GM12878 (cell line): ENCODE measurements at regions not wholly inside any gene's neighbourhood (a gene's known extent, or its start where the extent isn't known, plus 50 kb on each side); places are given as distances from the start of the nearest gene placed in this dataset.

Experiments used
- ATAC-seq: fragments of 200-7000 bp; cut with Tn5 transposase; 3 replicates; pipeline ENCODE4 v1.9.1; 2020; ENCODE audit warnings: mild to moderate bottlenecking, moderate library complexity
- BruUV-seq: library from RNA; stranded (reverse); fragments of 400-500 nt; replicated peaks from 2 replicates; lab custom pipeline; 2021; lab: Mats Ljungman, UMichigan
- CTCF ChIA-PET: fragments of 300-600 bp; sonication (Branson Sonifier 250); formaldehyde crosslinking; extraction: SDS; loops from one replicate; lab custom pipeline; 2021; ENCODE audit warnings: inconsistent platforms; lab: Yijun Ruan, JAX
- POLR2A ChIA-PET: fragments of 350-600 bp; formaldehyde crosslinking; extraction: SDS; loops from one replicate; lab custom pipeline; 2021; ENCODE audit warnings: inconsistent platforms; lab: Charles Lee
- RAD21 ChIA-PET: fragments of 300-600 bp; sonication (Branson Sonifier 250); formaldehyde crosslinking; loops from one replicate; lab custom pipeline; 2023; ENCODE audit warnings: antibody characterized with exemption; ENCODE audit not compliant: unreplicated experiment; lab: Charles Lee
- SMC1A ChIA-PET: fragments of 300-600 bp; sonication (Branson Sonifier 250); formaldehyde crosslinking; loops from one replicate; lab custom pipeline; 2023; ENCODE audit not compliant: unreplicated experiment, uncharacterized antibody; lab: Charles Lee
- DNase-seq: peaks from one replicate; pipeline ENCODE4 v3.0.0-alpha.2; 2011; ENCODE audit warnings: low read depth, low spot score
- FAIRE-seq: peaks from 3 replicates; lab custom pipeline; 2011; peaks lifted over from hg19 to GRCh38; lab: Jason Lieb, UNC
- H2AFZ ChIP-seq: 2 replicates; pipeline ENCODE4 v1.6.0; 2011; ENCODE audit warnings: low read depth, low read length, control low read depth; ENCODE audit not compliant: control insufficient read depth
- H3K27ac ChIP-seq: 2 replicates; pipeline ENCODE4 v1.5.1; 2011; ENCODE audit warnings: control low read depth; ENCODE audit not compliant: control insufficient read depth, insufficient read depth
- H3K27me3 ChIP-seq, 2 experiments: replicated peaks in 1 of 2; 2 replicates each; pipeline versions ENCODE4 v1.6.0 to v1.6.1; 2011; ENCODE audit warnings: low read length in 1 of 2; ENCODE audit not compliant: control insufficient read depth in 2 of 2, insufficient read depth in 2 of 2
- H3K36me3 ChIP-seq, 2 experiments: 2 replicates each; pipeline ENCODE4 v1.5.1; 2011; ENCODE audit warnings: low read length in 1 of 2; ENCODE audit not compliant: control insufficient read depth in 2 of 2, insufficient read depth in 2 of 2
- H3K4me1 ChIP-seq: 2 replicates; pipeline ENCODE4 v1.6.1; 2011; ENCODE audit warnings: mild to moderate bottlenecking, low read length, moderate library complexity, mixed read lengths; ENCODE audit not compliant: control insufficient read depth, insufficient read depth
- H3K4me2 ChIP-seq: 2 replicates; pipeline ENCODE4 v1.6.0; 2011; ENCODE audit warnings: control low read depth; ENCODE audit not compliant: control insufficient read depth, insufficient read depth
- H3K4me3 ChIP-seq: fragments of 200-600 bp; sonication (generic); 2 replicates; pipeline ENCODE4 v1.5.1; 2016
- H3K79me2 ChIP-seq: 2 replicates; pipeline ENCODE4 v1.6.0; 2011; ENCODE audit warnings: low read length; ENCODE audit not compliant: control insufficient read depth, insufficient read depth
- H3K9ac ChIP-seq: 2 replicates; pipeline ENCODE4 v1.8.0; 2011; ENCODE audit warnings: low read length, control low read depth, mixed read lengths; ENCODE audit not compliant: control insufficient read depth, insufficient read depth
- H3K9me3 ChIP-seq: replicated peaks from 3 replicates; pipeline ENCODE4 v1.5.1; 2011; ENCODE audit warnings: mild to moderate bottlenecking, low read length; ENCODE audit not compliant: control insufficient read depth, insufficient read depth
- H4K20me1 ChIP-seq: 2 replicates; pipeline ENCODE4 v1.6.0; 2011; ENCODE audit not compliant: control insufficient read depth, insufficient read depth
- ATF7 ChIP-seq: fragments of 450-650 bp; IDR thresholded peaks from 2 replicates; pipeline ENCODE4 v1.6.1; 2016; ENCODE audit warnings: low read depth, mild to moderate bottlenecking
- BHLHE40 ChIP-seq, 2 experiments: fragments of 450-650 bp in 1 of 2; IDR thresholded peaks; 2 replicates each; pipeline ENCODE4 v1.6.1; 2011 to 2017; ENCODE audit warnings: low read depth in 2 of 2, borderline replicate concordance in 1 of 2, improper control_type of control experiment in 1 of 2, low read length in 1 of 2, mild to moderate bottlenecking in 1 of 2
- CBX5 ChIP-seq: sonication (generic); IDR thresholded peaks from 2 replicates; pipeline ENCODE4 v1.6.1; 2016; ENCODE audit warnings: low read depth, moderate library complexity, mild to moderate bottlenecking, inconsistent platforms
- CEBPB ChIP-seq, 2 experiments: fragments of 150-350 bp in 1 of 2; IDR thresholded peaks; 2 replicates each; pipeline ENCODE4 v1.6.1; 2012 to 2014; ENCODE audit warnings: low read depth in 2 of 2, low read length in 2 of 2, borderline replicate concordance in 1 of 2, inconsistent platforms in 1 of 2
- JUNB ChIP-seq: IDR thresholded peaks from 2 replicates; pipeline ENCODE4 v1.6.1; 2016; ENCODE audit warnings: antibody characterized with exemption, mild to moderate bottlenecking
- MEF2B ChIP-seq: fragments of 450-650 bp; IDR thresholded peaks from 2 replicates; pipeline ENCODE4 v1.6.1; 2018; ENCODE audit warnings: mild to moderate bottlenecking, moderate library complexity; ENCODE audit not compliant: partially characterized antibody, poor library complexity, severe bottlenecking
- SIN3A ChIP-seq: IDR thresholded peaks from 2 replicates; pipeline ENCODE4 v1.6.1; 2012; ENCODE audit warnings: low read depth, low read length, improper control_type of control experiment
- SMAD1 ChIP-seq: fragments of 450-650 bp; IDR thresholded peaks from 2 replicates; pipeline ENCODE4 v1.6.1; 2018; ENCODE audit warnings: mild to moderate bottlenecking, low read depth; ENCODE audit not compliant: partially characterized antibody
- SMAD5 ChIP-seq: IDR thresholded peaks from 2 replicates; pipeline ENCODE4 v1.6.1; 2016; ENCODE audit warnings: antibody characterized with exemption, low read depth
- STAT1 ChIP-seq: fragments of 450-650 bp; conservative IDR thresholded peaks from 2 replicates; pipeline ENCODE4 v1.6.1; 2014; ENCODE audit warnings: antibody characterized with exemption, mild to moderate bottlenecking
- SUZ12 ChIP-seq: fragments of 200-600 bp; sonication (generic); IDR thresholded peaks from one replicate; pipeline ENCODE4 v1.6.1; 2018; ENCODE audit warnings: antibody characterized with exemption, mild to moderate bottlenecking; ENCODE audit not compliant: unreplicated experiment
- ZBTB33 ChIP-seq: fragments of 450-650 bp; IDR thresholded peaks from 2 replicates; pipeline ENCODE4 v1.6.1; 2017; ENCODE audit warnings: mild to moderate bottlenecking
- ZNF687 ChIP-seq: fragments of 450-650 bp; IDR thresholded peaks from 2 replicates; pipeline ENCODE4 v1.6.1; 2017; ENCODE audit warnings: mild to moderate bottlenecking, moderate library complexity
- in situ Hi-C: fragments of 300-500 bp; cut with MboI; formaldehyde crosslinking; loops from 9 replicates; pipeline ENCODE4 v1.14.3; 2018; ENCODE audit warnings: mixed read lengths
- intact Hi-C: fragments of 100-400 bp; cut with micrococcal nuclease; formaldehyde crosslinking; loops from one replicate; pipeline ENCODE4 v1.14.2; 2022; ENCODE audit not compliant: unreplicated experiment
- TF ChIP-seq, protein P1 (sequence below): fragments of 450-650 bp; IDR thresholded peaks from 2 replicates; pipeline ENCODE4 v1.6.1; 2017; ENCODE audit warnings: mild to moderate bottlenecking, low read depth, inconsistent platforms; ENCODE audit not compliant: poor library complexity, severe bottlenecking
- TF ChIP-seq, protein P2 (sequence below): IDR thresholded peaks from 2 replicates; pipeline ENCODE4 v1.6.1; 2012; ENCODE audit warnings: low read depth, low read length, improper control_type of control experiment

GRCh38 chr9:2970864-2971263, 127.0 kb upstream of the PUM3 start (continued):
- TF ChIP-seq SIN3A (no peak), JUNB (no peak), ZNF687 (no peak)
- TF ChIP-seq, protein P1, sequence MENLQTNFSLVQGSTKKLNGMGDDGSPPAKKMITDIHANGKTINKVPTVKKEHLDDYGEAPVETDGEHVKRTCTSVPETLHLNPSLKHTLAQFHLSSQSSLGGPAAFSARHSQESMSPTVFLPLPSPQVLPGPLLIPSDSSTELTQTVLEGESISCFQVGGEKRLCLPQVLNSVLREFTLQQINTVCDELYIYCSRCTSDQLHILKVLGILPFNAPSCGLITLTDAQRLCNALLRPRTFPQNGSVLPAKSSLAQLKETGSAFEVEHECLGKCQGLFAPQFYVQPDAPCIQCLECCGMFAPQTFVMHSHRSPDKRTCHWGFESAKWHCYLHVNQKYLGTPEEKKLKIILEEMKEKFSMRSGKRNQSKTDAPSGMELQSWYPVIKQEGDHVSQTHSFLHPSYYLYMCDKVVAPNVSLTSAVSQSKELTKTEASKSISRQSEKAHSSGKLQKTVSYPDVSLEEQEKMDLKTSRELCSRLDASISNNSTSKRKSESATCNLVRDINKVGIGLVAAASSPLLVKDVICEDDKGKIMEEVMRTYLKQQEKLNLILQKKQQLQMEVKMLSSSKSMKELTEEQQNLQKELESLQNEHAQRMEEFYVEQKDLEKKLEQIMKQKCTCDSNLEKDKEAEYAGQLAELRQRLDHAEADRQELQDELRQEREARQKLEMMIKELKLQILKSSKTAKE: no peak
- TF ChIP-seq, protein P2, sequence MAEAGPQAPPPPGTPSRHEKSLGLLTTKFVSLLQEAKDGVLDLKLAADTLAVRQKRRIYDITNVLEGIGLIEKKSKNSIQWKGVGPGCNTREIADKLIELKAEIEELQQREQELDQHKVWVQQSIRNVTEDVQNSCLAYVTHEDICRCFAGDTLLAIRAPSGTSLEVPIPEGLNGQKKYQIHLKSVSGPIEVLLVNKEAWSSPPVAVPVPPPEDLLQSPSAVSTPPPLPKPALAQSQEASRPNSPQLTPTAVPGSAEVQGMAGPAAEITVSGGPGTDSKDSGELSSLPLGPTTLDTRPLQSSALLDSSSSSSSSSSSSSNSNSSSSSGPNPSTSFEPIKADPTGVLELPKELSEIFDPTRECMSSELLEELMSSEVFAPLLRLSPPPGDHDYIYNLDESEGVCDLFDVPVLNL: no peak

GRCh38 chr9:2967766-2968165, 123.9 kb upstream of the PUM3 start:
- ChIA-PET SMC1A (no interaction called here), CTCF (no interaction called here), POLR2A (no interaction called here), RAD21 (no interaction called here)
- Histone ChIP-seq H3K79me2 (no peaks in the 10 kb centered on the region), H3K4me3 (no peak overlapping the region), H3K4me1 (no peaks in the 10 kb centered on the region), H3K36me3 (no peaks in the 10 kb centered on the region), H3K27me3 (peaks cover 0 to 5% of the 10 kb centered on the region in 2 experiments; a peak in 1 of 4 replicates), H2AFZ (no peak overlapping the region), H3K9ac (no peak overlapping the region), H3K27ac (no peak overlapping the region), H3K9me3 (no peaks in the 10 kb centered on the region), H3K4me2 (no peak overlapping the region), H4K20me1 (no peaks in the 10 kb centered on the region)
- intact Hi-C loops (no loop called here), in situ Hi-C loops (no loop called here)
- no TSS peak for BruUV-seq
- no peak for FAIRE-seq
- ATAC-seq: no peak
- DNase-seq: no peak
- no peak for TF ChIP-seq STAT1
- TF ChIP-seq ZBTB33: no peak
- no peak for TF ChIP-seq CBX5
- TF ChIP-seq SMAD5: no peak
- TF ChIP-seq CEBPB (IDR thresholded peaks at IDR 0.05; ENCODE audit: borderline replicate concordance in 1 of 2, low read depth in 2 of 2, low read length in 2 of 2): no peak
- TF ChIP-seq SMAD1: no peak
- TF ChIP-seq BHLHE40 (IDR thresholded peaks at IDR 0.05; ENCODE audit: borderline replicate concordance in 1 of 2, low read depth in 2 of 2, low read length in 1 of 2): no peak
- no peak for TF ChIP-seq SUZ12
- TF ChIP-seq ATF7: no peak
- TF ChIP-seq MEF2B: no peak
